Endothelial cell of umbilical vein (primary cell): ENCODE measurements at regions not wholly inside any gene's neighbourhood (a gene's known extent, or its start where the extent isn't known, plus 50 kb on each side); places are given as distances from the start of the nearest gene placed in this dataset.

Experiments used
- BruUV-seq: library from RNA; stranded (reverse); fragments of 400-500 nt; replicated peaks from 2 replicates; lab custom pipeline; 2021; lab: Mats Ljungman, UMichigan
- CTCF ChIA-PET: fragments of 300-600, 350-600 bp; sonication (Branson Sonifier 250); formaldehyde crosslinking; loops from one replicate; lab custom pipeline; 2021; ENCODE audit warnings: antibody characterized with exemption, inconsistent platforms; lab: Charles Lee
- POLR2A ChIA-PET: fragments of 300-600, 350-600 bp; sonication (Branson Sonifier 250); formaldehyde crosslinking; loops from one replicate; lab custom pipeline; 2021; ENCODE audit warnings: antibody characterized with exemption, inconsistent platforms; lab: Charles Lee
- DNase-seq: peaks from one replicate; pipeline ENCODE4 v3.0.0-alpha.2; 2011; ENCODE audit warnings: low read depth, low spot score
- FAIRE-seq: peaks from 2 replicates; lab custom pipeline; 2011; peaks lifted over from hg19 to GRCh38; lab: Jason Lieb, UNC
- H2AFZ ChIP-seq: 2 replicates; pipeline ENCODE4 v1.6.0; 2012; ENCODE audit warnings: low read depth, low read length, control low read depth, inconsistent platforms
- H3K27ac ChIP-seq: 2 replicates; pipeline ENCODE4 v1.5.1; 2011; ENCODE audit warnings: low read depth, mild to moderate bottlenecking, control low read depth, low read length, moderate library complexity; ENCODE audit not compliant: insufficient read depth
- H3K27me3 ChIP-seq, 2 experiments: 2 replicates each; pipeline versions ENCODE4 v1.6.0 to v1.6.1; 2011; ENCODE audit warnings: low read length in 2 of 2, mixed read lengths in 1 of 2; ENCODE audit not compliant: control insufficient read depth in 2 of 2, insufficient read depth in 2 of 2
- H3K36me3 ChIP-seq, 2 experiments: 2 replicates in 1 of 2; 3 replicates in 1 of 2; pipeline ENCODE4 v1.5.1; 2011; ENCODE audit warnings: low read length in 2 of 2, mild to moderate bottlenecking in 1 of 2, moderate library complexity in 1 of 2; ENCODE audit not compliant: control insufficient read depth in 2 of 2, insufficient read depth in 2 of 2; ENCODE audit errors: extremely low read depth in 1 of 2
- H3K4me1 ChIP-seq: 3 replicates; pipeline ENCODE4 v1.5.1; 2011; ENCODE audit warnings: mild to moderate bottlenecking, low read length; ENCODE audit not compliant: control insufficient read depth, insufficient read depth; ENCODE audit errors: extremely low read depth
- H3K4me2 ChIP-seq: 2 replicates; pipeline ENCODE4 v1.6.1; 2011; ENCODE audit warnings: low read length, control low read depth, mixed read lengths; ENCODE audit not compliant: insufficient read depth
- H3K4me3 ChIP-seq, 3 experiments: fragments of 200-600 bp in 1 of 3; sonication (generic), shearing (Covaris generic) in 1 of 3; replicated peaks in 1 of 3; 2 replicates each; pipeline ENCODE4 v1.5.1; 2011 to 2016; ENCODE audit warnings: control low read depth in 3 of 3, low read length in 3 of 3, mild to moderate bottlenecking in 2 of 3, inconsistent platforms in 1 of 3, low read depth in 1 of 3, moderate library complexity in 1 of 3; ENCODE audit not compliant: insufficient read depth in 1 of 3
- H3K79me2 ChIP-seq: 2 replicates; pipeline ENCODE4 v1.6.0; 2012; ENCODE audit warnings: low read length, inconsistent platforms; ENCODE audit not compliant: control insufficient read depth, insufficient read depth
- H3K9ac ChIP-seq: replicated peaks from 2 replicates; pipeline ENCODE3; 2011; ENCODE audit warnings: low read length, control low read depth; ENCODE audit not compliant: insufficient read depth; ENCODE audit errors: extremely low read depth
- H3K9me1 ChIP-seq: replicated peaks from 3 replicates; pipeline ENCODE4 v1.6.0; 2011; ENCODE audit warnings: mild to moderate bottlenecking, low read length; ENCODE audit not compliant: control insufficient read depth, insufficient read depth; ENCODE audit errors: extremely low read depth
- H3K9me3 ChIP-seq: replicated peaks from 2 replicates; pipeline ENCODE4 v1.5.1; 2012; ENCODE audit warnings: low read length, inconsistent platforms; ENCODE audit not compliant: control insufficient read depth, insufficient read depth
- H4K20me1 ChIP-seq: replicated peaks from 2 replicates; pipeline ENCODE3; 2011; ENCODE audit warnings: mild to moderate bottlenecking, low read length; ENCODE audit not compliant: control insufficient read depth, insufficient read depth; ENCODE audit errors: extremely low read depth
- EZH2 ChIP-seq: IDR thresholded peaks from 2 replicates; pipeline ENCODE4 v1.6.1; 2012; ENCODE audit warnings: borderline replicate concordance, low read depth, mild to moderate bottlenecking, moderate library complexity, low read length, inconsistent platforms; ENCODE audit not compliant: severe bottlenecking
- FOS ChIP-seq: IDR thresholded peaks from 2 replicates; pipeline ENCODE4 v1.6.1; 2011; ENCODE audit warnings: mild to moderate bottlenecking, low read length, moderate library complexity, borderline replicate concordance; ENCODE audit not compliant: insufficient read depth
- GATA2 ChIP-seq: IDR thresholded peaks from 2 replicates; pipeline ENCODE4 v1.7.0; 2011; ENCODE audit warnings: low read depth, mild to moderate bottlenecking, moderate library complexity, mixed read lengths, low read length; ENCODE audit not compliant: insufficient read length, insufficient read depth
- JUN ChIP-seq: IDR thresholded peaks from 2 replicates; pipeline ENCODE4 v1.6.1; 2011; ENCODE audit warnings: borderline replicate concordance, low read depth; ENCODE audit not compliant: insufficient read length, insufficient read depth
- MYC ChIP-seq: IDR thresholded peaks from one replicate; pipeline ENCODE4 v1.6.1; 2011; ENCODE audit warnings: mild to moderate bottlenecking, low read depth, low read length
- POLR2A ChIP-seq: IDR thresholded peaks from 2 replicates; pipeline ENCODE4 v1.6.1; 2012; ENCODE audit warnings: low read depth, mild to moderate bottlenecking, control low read depth, low read length
- POLR2AphosphoS5 ChIP-seq: IDR thresholded peaks from 2 replicates; pipeline ENCODE4 v1.6.1; 2012; ENCODE audit warnings: low read depth, mild to moderate bottlenecking, control low read depth, low read length, moderate library complexity; ENCODE audit not compliant: insufficient read depth
- dilution Hi-C: fragments of 300-500 bp; cut with MboI; formaldehyde crosslinking; loops from one replicate; pipeline ENCODE4 v1.15.0; 2019; ENCODE audit warnings: low sequenced_read_pairs; ENCODE audit not compliant: extremely low pct_ligation_motif_present
- intact Hi-C: fragments of 100-400 bp; cut with micrococcal nuclease; formaldehyde crosslinking; loops from one replicate; pipeline ENCODE4 v1.10.0; 2022
- TF ChIP-seq, protein P1 (sequence below): IDR thresholded peaks from 2 replicates; pipeline ENCODE4 v1.6.1; 2011; ENCODE audit not compliant: insufficient read depth, insufficient read length
- TF ChIP-seq, protein P2 (sequence below), 2 donors: IDR thresholded peaks; 1 replicate in 1 of 2; 2 replicates in 1 of 2; pipeline ENCODE4 v1.5.1; 2011; ENCODE audit warnings: low read length in 2 of 2, mild to moderate bottlenecking in 2 of 2, moderate library complexity in 2 of 2, control low read depth in 1 of 2, inconsistent platforms in 1 of 2, low read depth in 1 of 2; ENCODE audit not compliant: insufficient read depth in 1 of 2; ENCODE audit errors: extremely low read depth in 1 of 2

DNA sequence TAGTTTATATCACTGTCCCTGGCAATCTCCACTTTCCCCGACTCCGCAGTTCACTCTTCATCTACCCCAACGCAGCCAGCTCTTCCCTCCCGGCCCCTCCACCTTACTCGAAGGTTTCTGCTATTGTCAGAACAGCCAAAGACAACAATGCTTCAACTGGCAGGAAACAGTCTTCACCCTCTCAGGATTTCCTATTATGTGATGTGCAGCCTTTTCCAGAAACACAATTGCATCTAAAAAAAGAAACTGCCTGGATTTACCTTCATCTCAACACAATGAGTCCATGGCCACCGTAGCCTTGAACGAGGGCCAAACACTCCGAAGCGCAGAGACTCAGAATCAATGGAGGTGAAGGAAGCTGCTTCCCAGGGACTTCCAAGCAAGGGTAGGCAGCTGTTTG, 182.1 kb upstream of the TSC22D2 start:
- Histone ChIP-seq H3K36me3 (no peaks in the 10 kb centered on the region), H3K79me2 (no peaks in the 10 kb centered on the region), H4K20me1 (no peaks in the 10 kb centered on the region), H3K9ac (peak overlapping the region; percentile 55), H2AFZ (no peak overlapping the region), H3K9me1 (no peaks in the 10 kb centered on the region), H3K4me2 (peak overlapping the region; percentile 73), H3K27ac (peak overlapping the region; percentile 46), H3K9me3 (no peaks in the 10 kb centered on the region), H3K4me1 (peaks cover 19% of the 10 kb centered on the region), H3K4me3 (peak overlapping the region in 1 of 3 experiments; percentile 41), H3K27me3 (peaks cover 36 to 38% of the 10 kb centered on the region in 2 experiments)
- TF ChIP-seq POLR2AphosphoS5 (peak; percentile 88), FOS (peak; percentile 19), GATA2 (peak; percentile 49), POLR2A (peak; percentile 37), JUN (peak; percentile 68)
- TF ChIP-seq, protein P1, sequence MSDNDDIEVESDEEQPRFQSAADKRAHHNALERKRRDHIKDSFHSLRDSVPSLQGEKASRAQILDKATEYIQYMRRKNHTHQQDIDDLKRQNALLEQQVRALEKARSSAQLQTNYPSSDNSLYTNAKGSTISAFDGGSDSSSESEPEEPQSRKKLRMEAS, result no peak
- dilution Hi-C loops (loop anchor here (25.0 kb wide), 1 partner anchor 186 kb away; the partner anchor contains the start of gene TSC22D2), intact Hi-C loops (loop anchor here (1.0 to 5.0 kb wide), 6 partner anchors 26 to 536 kb away; partner anchors contain the start of genes EIF2A, SERP1, SIAH2 and TSC22D2)
- FAIRE-seq (peak; percentile 98), DNase-seq (peak; percentile 96)
- CTCF ChIA-PET, result interaction anchor here (0.8 to 6.3 kb wide), 21 partner anchors 9 to 346 kb away, joined by 3 to 107 read pairs (median 5); partner anchors contain the start of gene TSC22D2
- BruUV-seq, result no TSS peak
- POLR2A ChIA-PET, result interaction anchor here (0.7 to 3.2 kb wide), 2 partner anchors 183 to 253 kb away, joined by 4 to 20 read pairs; partner anchors contain the start of gene TSC22D2

DNA sequence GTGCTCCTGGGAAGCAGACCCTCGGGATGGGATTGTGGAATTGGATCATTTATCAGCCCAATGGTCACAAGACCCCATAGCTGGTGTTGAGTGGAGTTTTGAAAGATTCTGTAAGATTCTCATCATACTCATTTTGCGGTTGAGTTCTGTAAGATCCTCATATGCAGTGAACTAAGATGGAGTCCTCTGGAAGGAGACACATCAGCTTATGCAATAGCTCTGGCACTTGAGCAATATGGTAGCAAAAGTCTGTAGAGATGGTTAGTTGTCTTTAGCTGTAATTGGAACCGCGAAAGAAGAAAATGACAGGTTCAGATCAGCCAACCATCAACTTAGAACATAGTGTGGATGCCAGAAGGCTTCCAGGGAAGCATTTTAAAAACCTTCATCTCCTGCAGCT, 184.5 kb upstream of the TSC22D2 start:
- dilution Hi-C loops, result no loop called here
- FAIRE-seq (no peak), DNase-seq (no peak)
- no peaks in the 10 kb centered on the region for H3K9me3 ChIP-seq
- no peak overlapping the region for H3K4me2 ChIP-seq
- intact Hi-C loops, result no loop called here
- H3K79me2 ChIP-seq, result no peaks in the 10 kb centered on the region
- H3K27ac ChIP-seq, result no peak overlapping the region
- H2AFZ ChIP-seq, result no peak overlapping the region
- BruUV-seq, result no TSS peak
- H3K4me1 ChIP-seq, result peaks cover 19% of the 10 kb centered on the region
- no peak overlapping the region for H3K4me3 ChIP-seq
- H3K36me3 ChIP-seq, result no peaks in the 10 kb centered on the region
- TF ChIP-seq POLR2AphosphoS5, result no peak
- TF ChIP-seq, protein P1, result no peak
- TF ChIP-seq FOS, result no peak
- TF ChIP-seq POLR2A, result no peak
- no peak for TF ChIP-seq GATA2
- no peak for TF ChIP-seq EZH2
- TF ChIP-seq JUN, result no peak
- TF ChIP-seq, protein P2, sequence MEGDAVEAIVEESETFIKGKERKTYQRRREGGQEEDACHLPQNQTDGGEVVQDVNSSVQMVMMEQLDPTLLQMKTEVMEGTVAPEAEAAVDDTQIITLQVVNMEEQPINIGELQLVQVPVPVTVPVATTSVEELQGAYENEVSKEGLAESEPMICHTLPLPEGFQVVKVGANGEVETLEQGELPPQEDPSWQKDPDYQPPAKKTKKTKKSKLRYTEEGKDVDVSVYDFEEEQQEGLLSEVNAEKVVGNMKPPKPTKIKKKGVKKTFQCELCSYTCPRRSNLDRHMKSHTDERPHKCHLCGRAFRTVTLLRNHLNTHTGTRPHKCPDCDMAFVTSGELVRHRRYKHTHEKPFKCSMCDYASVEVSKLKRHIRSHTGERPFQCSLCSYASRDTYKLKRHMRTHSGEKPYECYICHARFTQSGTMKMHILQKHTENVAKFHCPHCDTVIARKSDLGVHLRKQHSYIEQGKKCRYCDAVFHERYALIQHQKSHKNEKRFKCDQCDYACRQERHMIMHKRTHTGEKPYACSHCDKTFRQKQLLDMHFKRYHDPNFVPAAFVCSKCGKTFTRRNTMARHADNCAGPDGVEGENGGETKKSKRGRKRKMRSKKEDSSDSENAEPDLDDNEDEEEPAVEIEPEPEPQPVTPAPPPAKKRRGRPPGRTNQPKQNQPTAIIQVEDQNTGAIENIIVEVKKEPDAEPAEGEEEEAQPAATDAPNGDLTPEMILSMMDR (IDR thresholded peaks at IDR 0.05; ENCODE audit: extremely low read depth in 1 of 2, insufficient read depth in 1 of 2, low read depth in 1 of 2, low read length in 2 of 2), result no peak
- no peak for TF ChIP-seq MYC
- no peak overlapping the region for H3K9ac ChIP-seq
- no peaks in the 10 kb centered on the region for H4K20me1 ChIP-seq
- peaks cover 45 to 56% of the 10 kb centered on the region in 2 experiments for H3K27me3 ChIP-seq
- CTCF ChIA-PET, result interaction anchor here (1.0 to 6.3 kb wide), 8 partner anchors 25 to 344 kb away, joined by 3 to 76 read pairs (median 7); partner anchors contain the start of gene TSC22D2
- POLR2A ChIA-PET, result interaction anchor here (1.5 kb wide), 1 partner anchor 185 kb away, joined by 5 read pairs; no protein-coding TSS in a partner anchor
- H3K9me1 ChIP-seq, result no peaks in the 10 kb centered on the region
